ENCODE measurements at regions not wholly inside any gene's neighbourhood (a gene's known extent, or its start where the extent isn't known, plus 50 kb on each side); places are given as distances from the start of the nearest gene placed in this dataset.

DNA sequence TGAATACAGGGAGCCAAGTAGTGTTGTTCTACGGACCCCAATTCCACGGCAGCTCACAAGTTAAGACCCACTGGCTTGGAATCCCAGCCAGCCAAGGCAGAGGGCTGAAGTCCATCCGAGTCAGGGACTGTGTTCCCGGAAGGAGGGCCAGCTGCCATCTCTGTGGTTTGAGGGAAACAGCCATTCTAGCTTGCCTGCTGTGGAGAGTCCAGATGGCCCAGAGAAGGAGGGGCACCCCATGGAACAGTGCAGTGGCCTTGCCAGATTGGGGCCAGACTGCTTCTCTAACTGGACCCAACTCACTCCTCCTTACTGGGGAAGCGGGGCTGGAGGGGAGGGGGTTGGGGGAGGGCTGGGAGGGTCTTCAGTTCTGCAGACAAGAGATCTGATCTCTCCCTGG is 156.4 kb downstream of the FAM181B start:
- Mint-ChIP-seq H3K4me3 (ENCODE audit: unreplicated experiment) (no peak overlapping the region), H3K4me1 (ENCODE audit: insufficient read depth, unreplicated experiment) (no peaks in the 10 kb centered on the region), H3K36me3 (ENCODE audit: insufficient read depth, unreplicated experiment) (no peaks in the 10 kb centered on the region), H3K27ac (ENCODE audit: low read depth, unreplicated experiment) (no peak overlapping the region), H3K9me3 (ENCODE audit: unreplicated experiment) (no peaks in the 10 kb centered on the region), H3K27me3 (ENCODE audit: insufficient read depth, unreplicated experiment) (peaks cover 70% of the 10 kb centered on the region)
- ChIA-PET CTCF (interaction anchor here (1.2 kb wide), 1 partner anchor 28 kb away, joined by 3 read pairs; no protein-coding TSS in a partner anchor), POLR2A (no interaction called here)
- intact Hi-C loops (cut with micrococcal nuclease), result no loop called here
- no peak for DNase-seq (ENCODE audit: unreplicated experiment)
- no TSS peak for BruUV-seq (replicated peaks)
- TF ChIP-seq, protein P1, sequence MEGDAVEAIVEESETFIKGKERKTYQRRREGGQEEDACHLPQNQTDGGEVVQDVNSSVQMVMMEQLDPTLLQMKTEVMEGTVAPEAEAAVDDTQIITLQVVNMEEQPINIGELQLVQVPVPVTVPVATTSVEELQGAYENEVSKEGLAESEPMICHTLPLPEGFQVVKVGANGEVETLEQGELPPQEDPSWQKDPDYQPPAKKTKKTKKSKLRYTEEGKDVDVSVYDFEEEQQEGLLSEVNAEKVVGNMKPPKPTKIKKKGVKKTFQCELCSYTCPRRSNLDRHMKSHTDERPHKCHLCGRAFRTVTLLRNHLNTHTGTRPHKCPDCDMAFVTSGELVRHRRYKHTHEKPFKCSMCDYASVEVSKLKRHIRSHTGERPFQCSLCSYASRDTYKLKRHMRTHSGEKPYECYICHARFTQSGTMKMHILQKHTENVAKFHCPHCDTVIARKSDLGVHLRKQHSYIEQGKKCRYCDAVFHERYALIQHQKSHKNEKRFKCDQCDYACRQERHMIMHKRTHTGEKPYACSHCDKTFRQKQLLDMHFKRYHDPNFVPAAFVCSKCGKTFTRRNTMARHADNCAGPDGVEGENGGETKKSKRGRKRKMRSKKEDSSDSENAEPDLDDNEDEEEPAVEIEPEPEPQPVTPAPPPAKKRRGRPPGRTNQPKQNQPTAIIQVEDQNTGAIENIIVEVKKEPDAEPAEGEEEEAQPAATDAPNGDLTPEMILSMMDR (IDR thresholded peaks at IDR 0.05; ENCODE audit: unreplicated experiment), result no peak

DNA sequence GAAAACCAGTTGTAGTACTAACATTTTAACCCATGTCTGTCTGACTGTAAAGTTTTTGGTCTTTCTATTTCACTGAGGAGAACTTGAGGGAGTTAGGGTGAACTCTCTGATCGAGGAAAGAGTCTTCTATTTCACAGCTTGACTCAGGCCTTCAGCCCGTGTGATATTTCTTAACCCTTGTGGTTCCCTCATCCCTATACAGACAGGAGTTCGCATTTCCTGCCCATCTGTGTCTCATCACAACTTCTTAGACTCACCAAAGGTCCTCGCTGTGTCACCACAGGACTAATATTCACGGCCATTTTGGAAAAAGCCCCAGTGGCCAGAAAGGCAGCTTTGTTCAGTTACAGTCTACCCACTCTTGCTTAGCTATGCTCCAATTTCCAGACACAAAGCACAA is 172.8 kb downstream of the FAM181B start:
- TF ChIP-seq, protein P1 (IDR thresholded peaks at IDR 0.05; ENCODE audit: unreplicated experiment), result no peak
- Mint-ChIP-seq H3K27ac (ENCODE audit: low read depth, unreplicated experiment) (no peak overlapping the region), H3K36me3 (ENCODE audit: insufficient read depth, unreplicated experiment) (no peaks in the 10 kb centered on the region), H3K9me3 (ENCODE audit: unreplicated experiment) (no peaks in the 10 kb centered on the region), H3K27me3 (ENCODE audit: insufficient read depth, unreplicated experiment) (peaks cover 41% of the 10 kb centered on the region), H3K4me3 (ENCODE audit: unreplicated experiment) (no peak overlapping the region), H3K4me1 (ENCODE audit: insufficient read depth, unreplicated experiment) (no peaks in the 10 kb centered on the region)
- DNase-seq (ENCODE audit: unreplicated experiment), result no peak
- intact Hi-C loops (cut with micrococcal nuclease), result no loop called here
- BruUV-seq (replicated peaks), result no TSS peak
- ChIA-PET POLR2A (no interaction called here), CTCF (no interaction called here)

DNA sequence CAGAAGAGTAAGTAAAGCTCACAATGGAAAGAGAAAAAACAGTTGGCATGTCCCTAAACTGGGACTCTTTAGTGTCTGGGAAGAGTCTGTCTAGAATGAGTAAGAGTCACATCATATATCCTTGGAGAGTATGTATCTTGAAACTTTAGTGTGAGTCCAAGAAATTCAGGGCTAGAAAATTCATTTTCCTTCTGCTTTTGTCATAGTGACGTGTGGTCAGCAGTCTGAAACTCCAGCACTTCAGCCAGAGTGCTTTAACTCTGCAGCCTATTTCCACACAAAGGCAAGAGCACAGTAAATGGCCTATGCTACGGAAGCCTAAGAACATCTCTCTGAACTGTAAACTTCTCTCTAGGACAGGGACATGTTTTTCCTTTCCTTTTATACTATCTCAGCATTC is 174.1 kb downstream of the FAM181B start:
- peaks cover 48% of the 10 kb centered on the region for H3K27me3 Mint-ChIP-seq (ENCODE audit: insufficient read depth, unreplicated experiment)
- no peak overlapping the region for H3K4me3 Mint-ChIP-seq (ENCODE audit: unreplicated experiment)
- DNase-seq (ENCODE audit: unreplicated experiment), result no peak
- TF ChIP-seq, protein P1 (IDR thresholded peaks at IDR 0.05; ENCODE audit: unreplicated experiment), result no peak
- no peaks in the 10 kb centered on the region for H3K9me3 Mint-ChIP-seq (ENCODE audit: unreplicated experiment)
- POLR2A ChIA-PET, result no interaction called here
- no TSS peak for BruUV-seq (replicated peaks)
- H3K4me1 Mint-ChIP-seq (ENCODE audit: insufficient read depth, unreplicated experiment), result no peaks in the 10 kb centered on the region
- intact Hi-C loops (cut with micrococcal nuclease), result no loop called here
- CTCF ChIA-PET, result no interaction called here
- no peak overlapping the region for H3K27ac Mint-ChIP-seq (ENCODE audit: low read depth, unreplicated experiment)
- no peaks in the 10 kb centered on the region for H3K36me3 Mint-ChIP-seq (ENCODE audit: insufficient read depth, unreplicated experiment)

DNA sequence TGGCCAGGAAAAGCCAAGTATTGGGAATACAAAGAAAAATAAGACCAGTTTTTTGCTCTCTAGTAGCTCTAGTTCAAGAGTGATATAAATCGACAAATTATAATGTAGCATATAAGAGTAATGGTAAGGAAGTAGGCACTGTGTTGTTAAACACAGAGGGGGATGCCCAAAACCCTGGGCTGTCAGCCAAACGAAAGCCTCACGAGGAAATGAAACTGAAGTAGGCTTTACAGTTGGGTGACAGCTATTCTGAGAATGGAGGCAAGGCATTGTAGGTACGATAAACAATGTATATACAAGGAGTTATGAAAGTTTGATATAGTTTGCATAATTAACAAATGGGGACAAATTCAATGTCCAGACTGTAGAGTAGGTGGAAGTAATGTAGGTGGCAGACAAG is 176.4 kb downstream of the FAM181B start:
- Mint-ChIP-seq H3K27ac (ENCODE audit: low read depth, unreplicated experiment) (no peak overlapping the region), H3K4me3 (ENCODE audit: unreplicated experiment) (no peak overlapping the region), H3K9me3 (ENCODE audit: unreplicated experiment) (no peaks in the 10 kb centered on the region), H3K27me3 (ENCODE audit: insufficient read depth, unreplicated experiment) (peaks cover 49% of the 10 kb centered on the region), H3K4me1 (ENCODE audit: insufficient read depth, unreplicated experiment) (no peaks in the 10 kb centered on the region), H3K36me3 (ENCODE audit: insufficient read depth, unreplicated experiment) (no peaks in the 10 kb centered on the region)
- DNase-seq (ENCODE audit: unreplicated experiment), result no peak
- TF ChIP-seq, protein P1 (IDR thresholded peaks at IDR 0.05; ENCODE audit: unreplicated experiment), result no peak
- ChIA-PET CTCF (no interaction called here), POLR2A (no interaction called here)
- BruUV-seq (replicated peaks), result no TSS peak
- intact Hi-C loops (cut with micrococcal nuclease), result no loop called here

Measured in MCF 10A (cell line).